SK-N-MC (cell line): ENCODE measurements at regions not wholly inside any gene's neighbourhood (a gene's known extent, or its start where the extent isn't known, plus 50 kb on each side); places are given as distances from the start of the nearest gene placed in this dataset.

Source experiments
- EZH2 ChIP-seq: fragments of 200-600 bp; sonication (generic); IDR thresholded peaks from one replicate; pipeline ENCODE4 v1.6.1; 2017; ENCODE audit warnings: antibody characterized with exemption
- POLR2AphosphoS5 ChIP-seq: IDR thresholded peaks from 2 replicates; pipeline ENCODE4 v1.6.1; 2012; ENCODE audit warnings: mild to moderate bottlenecking, low read depth, low read length, borderline replicate concordance

GRCh38 chr13:80083853-80084676 lies 256.9 kb downstream of the SPRY2 start:
- TF ChIP-seq EZH2 (no peak), POLR2AphosphoS5 (no peak)
